ENCODE measurements at regions not wholly inside any gene's neighbourhood (a gene's known extent, or its start where the extent isn't known, plus 50 kb on each side); places are given as distances from the start of the nearest gene placed in this dataset.

DNA sequence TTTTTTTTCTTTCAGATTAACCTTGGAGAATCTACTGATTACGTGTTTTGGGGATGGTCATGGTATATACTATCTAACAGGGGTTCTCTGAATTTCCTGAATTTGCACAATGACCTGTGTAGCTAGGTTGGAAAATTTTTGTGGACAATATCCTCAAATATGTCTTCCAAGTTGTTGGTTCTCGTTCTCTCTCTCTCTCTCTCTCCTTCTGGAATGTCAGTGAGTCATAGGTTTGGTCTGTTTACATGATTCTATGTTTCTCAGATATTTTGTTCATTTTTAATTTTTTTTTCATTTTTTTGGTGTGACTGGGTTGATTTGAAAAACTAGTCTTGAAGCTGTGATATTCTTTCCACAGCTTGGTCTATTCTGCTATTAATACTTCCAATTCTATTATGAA, 604.0 kb upstream of the ANO3 start:
- in situ Hi-C loops (cut with MboI; ENCODE audit: low pct_unique_long_range_greater_than_20kb, low sequenced_read_pairs): no loop called here
- DNase-seq: no peak

DNA sequence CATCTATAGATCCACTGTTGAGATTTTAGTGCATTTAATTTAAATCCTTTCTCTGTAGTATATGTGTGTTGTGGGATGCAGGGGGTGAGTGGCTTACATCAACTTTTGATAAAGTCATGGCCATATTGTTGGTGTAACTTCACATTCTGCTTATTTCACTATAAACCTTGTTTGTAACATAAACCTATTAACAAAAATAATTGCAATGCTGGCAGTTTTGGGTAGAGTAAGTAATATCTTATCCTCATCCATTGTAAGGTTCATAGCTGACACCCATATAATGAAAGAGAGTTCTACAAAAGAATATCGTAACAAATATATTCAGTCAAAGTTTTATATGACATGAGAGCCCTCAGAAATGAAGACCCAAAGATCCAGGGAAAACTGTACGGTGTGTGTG, 601.7 kb upstream of the ANO3 start:
- in situ Hi-C loops (cut with MboI; ENCODE audit: low pct_unique_long_range_greater_than_20kb, low sequenced_read_pairs): no loop called here
- no peak for DNase-seq

DNA sequence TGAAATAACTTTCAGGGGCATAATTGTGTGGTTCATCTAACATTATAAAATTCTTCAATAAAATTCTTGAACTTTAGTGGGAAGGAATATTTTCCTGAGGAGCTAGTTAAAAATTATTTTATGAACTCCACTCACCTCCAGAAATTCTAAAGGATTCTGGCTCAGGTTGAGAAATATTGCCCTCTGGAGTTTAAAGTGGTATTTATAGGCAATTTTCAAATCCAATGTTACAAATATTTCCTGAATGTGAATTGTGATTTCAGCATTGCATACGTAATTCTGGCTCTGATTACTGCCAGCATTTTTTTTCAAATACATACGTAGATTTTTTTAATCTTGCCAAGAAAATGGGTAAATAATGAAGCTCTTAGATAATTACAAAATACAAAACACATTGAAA, 598.2 kb upstream of the ANO3 start:
- in situ Hi-C loops (cut with MboI; ENCODE audit: low pct_unique_long_range_greater_than_20kb, low sequenced_read_pairs): no loop called here
- no peak for DNase-seq

DNA sequence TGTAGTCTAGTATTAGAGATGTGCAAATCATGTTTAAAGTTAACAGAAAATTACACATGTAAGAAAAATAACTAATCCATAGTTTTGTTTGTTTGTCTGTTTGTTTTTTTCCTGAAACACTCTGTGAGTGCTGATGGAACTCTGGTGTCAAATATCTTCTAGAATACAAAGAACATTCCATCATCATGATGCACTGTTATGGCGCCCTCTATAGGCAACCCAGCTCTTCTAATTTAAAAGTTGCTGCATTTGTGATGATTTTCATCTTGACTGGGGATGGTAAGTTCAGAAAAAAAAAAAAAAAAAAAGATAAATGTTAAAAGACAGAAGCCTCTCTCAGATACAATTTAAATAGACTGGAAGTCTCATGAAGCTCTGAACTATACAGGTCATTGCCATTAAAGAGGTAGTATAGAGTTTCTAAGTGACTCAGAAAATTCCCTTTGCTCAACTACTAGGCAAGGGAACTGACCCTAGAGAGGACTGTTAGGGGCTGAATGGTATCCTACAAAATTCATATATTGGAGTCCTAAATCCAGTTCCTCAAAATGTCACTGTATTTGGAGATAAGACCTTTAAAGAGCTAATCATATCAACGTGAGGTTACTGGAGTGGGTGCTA, 597.2 kb upstream of the ANO3 start:
- in situ Hi-C loops (cut with MboI; ENCODE audit: low pct_unique_long_range_greater_than_20kb, low sequenced_read_pairs): no loop called here

DNA sequence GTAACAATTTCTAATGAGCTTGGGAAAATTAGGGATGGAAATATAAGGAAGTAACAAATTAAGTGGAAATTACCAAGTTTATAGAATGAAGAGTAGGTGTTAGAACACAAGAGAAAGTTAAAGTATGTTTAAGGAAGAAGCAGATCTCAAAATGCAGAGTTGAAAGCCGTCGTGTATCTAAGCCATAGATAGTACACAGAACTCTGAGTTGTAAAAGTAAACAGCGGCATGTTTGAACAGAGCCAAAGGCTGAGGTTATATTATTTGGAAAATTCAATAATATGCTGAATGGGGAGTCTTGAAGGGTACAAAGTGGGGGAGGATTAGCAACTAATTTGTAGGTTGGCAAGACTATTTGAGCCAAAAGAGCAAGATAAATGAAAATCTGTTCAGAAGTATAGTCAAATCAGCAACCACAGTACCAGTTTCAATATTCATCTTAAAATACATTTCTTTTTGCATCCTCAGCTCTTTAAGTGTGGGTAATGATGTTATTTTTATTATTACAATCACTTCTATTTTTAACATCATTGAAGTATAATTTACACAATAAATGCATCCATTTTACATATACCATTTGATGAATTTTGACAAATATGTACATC, 594.8 kb upstream of the ANO3 start:
- in situ Hi-C loops (cut with MboI; ENCODE audit: low pct_unique_long_range_greater_than_20kb, low sequenced_read_pairs): no loop called here
- DNase-seq: no peak

More for the DNA sequence above, 597.2 kb upstream of the ANO3 start:
- DNase-seq: no peak

DNA sequence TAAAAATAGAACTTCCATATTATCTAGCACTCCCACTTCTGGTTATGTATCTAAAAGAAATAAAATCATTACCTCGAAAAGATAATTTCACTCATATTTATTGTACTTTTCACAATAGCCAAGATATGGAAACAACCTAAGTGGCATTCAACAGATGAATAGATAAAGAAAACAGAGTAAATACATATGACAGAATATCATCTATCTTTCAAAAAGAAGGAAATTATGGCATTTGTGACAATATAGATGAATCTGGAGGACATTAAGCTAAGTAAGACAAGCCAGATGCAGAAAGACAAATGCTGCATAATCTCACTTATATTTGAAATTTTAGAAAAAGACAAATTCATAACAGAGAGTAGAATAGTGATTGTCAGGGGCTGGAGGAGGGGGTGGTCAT, 590.0 kb upstream of the ANO3 start:
- in situ Hi-C loops (cut with MboI; ENCODE audit: low pct_unique_long_range_greater_than_20kb, low sequenced_read_pairs): no loop called here
- no peak for DNase-seq

DNA sequence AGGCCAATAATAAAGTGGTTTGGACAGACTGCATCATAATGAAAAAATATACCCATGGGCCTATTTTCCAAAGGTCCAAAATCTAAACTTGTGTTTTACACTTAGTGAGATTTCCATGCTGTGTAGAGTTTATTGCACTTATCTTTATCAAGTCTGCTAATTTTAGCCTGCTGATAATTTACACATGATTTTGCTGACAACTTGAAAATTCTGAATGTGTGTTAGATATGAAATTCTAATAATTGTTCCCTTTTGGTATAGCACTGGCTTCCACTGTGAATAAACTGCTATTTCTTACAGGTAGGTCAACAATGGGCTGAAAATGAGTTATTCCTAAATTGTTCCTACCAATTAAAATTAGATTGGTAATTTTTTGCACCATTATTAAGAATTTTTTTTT, 589.1 kb upstream of the ANO3 start:
- DNase-seq: no peak
- in situ Hi-C loops (cut with MboI; ENCODE audit: low pct_unique_long_range_greater_than_20kb, low sequenced_read_pairs): no loop called here

DNA sequence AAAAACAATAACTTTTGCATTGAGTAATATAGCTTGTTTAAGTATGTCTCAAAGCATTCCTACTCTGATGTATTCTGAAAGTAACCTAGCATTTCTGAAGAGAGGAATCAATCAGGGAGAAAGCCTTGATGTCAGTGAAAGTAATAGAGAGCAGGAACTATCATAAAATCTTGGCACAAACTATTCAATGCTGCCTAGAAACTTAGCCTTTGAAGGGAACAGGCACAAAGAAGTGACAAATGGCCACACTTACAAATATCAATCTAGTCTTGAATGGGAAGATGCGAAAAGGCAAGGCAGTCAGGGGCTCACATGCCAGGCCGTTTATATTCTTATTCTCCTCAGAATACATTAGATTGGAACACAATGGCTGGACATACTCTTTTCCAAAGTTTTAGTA, 576.5 kb upstream of the ANO3 start:
- no peak for DNase-seq
- in situ Hi-C loops (cut with MboI; ENCODE audit: low pct_unique_long_range_greater_than_20kb, low sequenced_read_pairs): no loop called here

DNA sequence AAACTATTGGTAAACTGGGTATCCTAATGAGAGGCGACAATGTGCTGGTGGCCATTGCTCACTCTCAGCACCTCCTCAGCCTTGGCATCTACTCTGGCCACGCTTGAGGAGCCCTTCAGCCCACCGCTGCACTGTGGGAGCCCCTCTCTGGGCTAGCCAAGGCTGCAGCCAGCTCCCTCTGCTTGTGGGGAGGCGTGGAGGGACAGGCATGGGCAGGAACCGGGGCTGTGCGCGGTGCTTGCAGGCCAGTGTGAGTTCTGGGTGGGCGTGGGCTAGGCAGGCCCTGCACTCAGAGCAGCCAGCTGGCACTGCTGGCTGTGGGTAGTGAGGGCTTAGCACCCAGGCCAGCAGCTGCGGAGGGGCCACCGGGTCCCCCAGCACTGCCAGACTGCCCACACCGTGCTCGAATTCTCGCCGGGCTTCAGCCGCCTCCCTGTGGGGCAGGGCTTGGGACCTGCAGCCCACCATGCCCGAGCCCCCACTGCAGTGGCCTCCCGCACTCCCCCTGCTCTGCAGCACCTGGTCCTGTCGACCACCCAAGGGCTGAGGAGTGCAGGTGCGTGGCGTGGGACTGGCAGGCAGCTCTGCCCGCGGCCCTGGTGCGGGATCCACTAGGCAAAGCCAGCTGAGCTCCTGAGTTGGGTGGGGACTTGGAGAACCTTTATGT, 575.9 kb upstream of the ANO3 start:
- in situ Hi-C loops (cut with MboI; ENCODE audit: low pct_unique_long_range_greater_than_20kb, low sequenced_read_pairs): no loop called here
- DNase-seq: no peak

DNA sequence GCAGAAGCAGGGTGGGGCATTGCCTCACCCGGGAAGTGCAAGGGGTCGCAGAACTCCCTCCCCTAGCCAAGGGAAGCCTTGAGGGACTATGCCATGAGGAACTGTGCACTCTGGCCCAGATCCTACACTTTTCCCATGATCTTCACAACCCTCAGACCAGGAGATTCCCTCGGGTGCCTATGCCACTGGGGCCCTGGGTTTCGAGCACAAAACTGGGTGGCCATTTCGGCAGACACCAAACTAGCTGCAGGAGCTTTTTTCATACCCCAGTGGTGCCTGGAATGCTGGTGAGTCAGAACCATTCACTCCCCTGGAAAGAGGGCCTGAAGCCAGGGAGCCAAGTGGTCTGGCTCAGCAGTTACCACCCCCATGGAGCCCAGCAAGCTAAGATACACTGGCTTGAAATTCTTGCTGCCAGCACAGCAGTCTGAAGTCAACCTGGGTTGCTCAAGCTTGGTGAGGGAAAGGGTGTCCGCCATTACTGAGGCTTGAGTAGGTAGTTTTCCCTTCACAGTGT, 573.7 kb upstream of the ANO3 start:
- in situ Hi-C loops (cut with MboI; ENCODE audit: low pct_unique_long_range_greater_than_20kb, low sequenced_read_pairs): no loop called here
- no peak for DNase-seq

DNA sequence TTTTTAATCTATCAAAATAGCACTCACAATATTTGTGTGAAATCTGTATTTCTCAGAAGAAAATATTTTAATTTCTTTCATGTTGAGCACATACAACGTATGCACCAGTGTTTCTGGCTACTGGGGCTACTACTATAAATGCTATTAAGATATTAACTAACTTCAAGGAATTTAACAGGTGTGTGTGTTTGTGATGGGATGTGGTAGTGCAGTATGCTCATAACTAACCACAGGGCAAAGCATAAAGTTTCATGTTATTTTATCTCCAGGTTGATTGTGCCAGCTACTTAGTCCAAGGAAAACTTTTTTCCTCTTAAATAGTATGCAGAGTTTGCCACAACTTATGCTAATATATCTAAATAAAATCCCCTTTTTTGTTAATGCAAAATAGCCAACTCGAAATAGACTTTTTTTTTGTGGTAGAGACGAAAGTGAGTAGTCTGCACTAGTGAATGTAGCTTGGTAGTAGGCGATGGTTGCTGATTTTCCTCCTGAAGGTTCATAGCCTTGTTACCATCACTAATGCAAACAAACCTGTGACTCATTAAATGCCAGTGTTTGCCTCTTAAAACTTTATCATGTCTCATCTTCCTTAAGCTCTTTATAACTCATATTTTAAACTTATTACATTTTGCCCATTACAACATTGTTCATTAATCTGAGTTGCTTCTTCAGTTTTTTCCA, 565.5 kb upstream of the ANO3 start:
- in situ Hi-C loops (cut with MboI; ENCODE audit: low pct_unique_long_range_greater_than_20kb, low sequenced_read_pairs): no loop called here
- DNase-seq: no peak

DNA sequence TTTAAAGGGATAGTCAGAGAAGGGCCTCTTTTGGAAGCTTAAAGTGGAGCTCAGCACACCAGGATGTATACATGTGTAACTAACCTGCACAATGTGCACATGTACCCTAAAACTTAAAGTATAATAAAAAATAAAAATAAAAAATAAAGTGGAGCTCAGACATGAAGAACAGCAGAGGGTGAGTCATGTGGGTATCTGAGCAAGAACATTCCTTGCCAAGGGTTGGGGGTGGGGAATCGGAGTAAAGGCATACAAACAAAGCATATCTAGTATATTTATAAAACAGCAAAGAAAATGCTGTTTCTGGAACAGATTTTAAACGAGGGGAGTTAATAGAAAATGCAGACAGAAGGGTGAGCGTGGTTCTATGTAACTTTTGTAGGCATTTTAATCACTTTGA, 562.6 kb upstream of the ANO3 start:
- in situ Hi-C loops (cut with MboI; ENCODE audit: low pct_unique_long_range_greater_than_20kb, low sequenced_read_pairs): no loop called here
- no peak for DNase-seq

DNA sequence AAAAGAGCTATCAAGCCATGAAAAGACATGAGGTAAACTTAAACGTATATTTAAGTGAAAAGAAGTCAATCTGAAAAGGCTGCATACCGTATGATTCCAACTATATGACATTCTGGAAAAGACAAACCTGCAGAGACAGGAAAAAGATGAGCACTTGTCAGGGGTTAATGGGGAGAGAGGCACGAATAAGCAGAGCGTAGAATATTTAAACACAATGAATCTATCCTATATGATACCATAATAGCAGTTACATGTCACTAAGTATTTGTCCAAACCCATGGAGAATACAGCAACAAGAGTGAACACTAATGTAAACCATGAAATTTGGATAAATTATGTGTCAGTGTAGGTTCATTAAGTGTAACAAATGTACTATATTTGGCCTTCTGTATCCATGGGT, 560.3 kb upstream of the ANO3 start:
- in situ Hi-C loops (cut with MboI; ENCODE audit: low pct_unique_long_range_greater_than_20kb, low sequenced_read_pairs): no loop called here

DNA sequence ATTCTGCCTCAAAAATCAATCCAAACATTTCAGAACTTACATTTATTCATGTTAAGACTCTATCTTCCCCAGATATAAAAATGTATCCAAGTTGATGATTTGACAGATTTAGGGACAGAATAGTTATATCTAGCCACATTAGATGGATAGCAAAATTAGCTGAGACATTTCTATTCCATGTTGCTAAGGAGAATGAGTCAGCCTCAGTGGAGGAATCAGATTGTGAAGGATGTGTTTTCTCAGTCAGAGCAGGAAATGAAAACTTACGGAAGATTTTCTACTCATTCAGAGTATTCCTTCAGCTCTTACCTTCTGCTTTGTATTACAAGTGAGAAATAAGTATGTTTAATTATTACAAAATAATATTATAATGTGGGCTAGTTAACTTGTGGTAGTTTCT, 556.3 kb upstream of the ANO3 start:
- in situ Hi-C loops (cut with MboI; ENCODE audit: low pct_unique_long_range_greater_than_20kb, low sequenced_read_pairs): no loop called here
- DNase-seq: no peak

More for the DNA sequence above, 560.3 kb upstream of the ANO3 start:
- no peak for DNase-seq

DNA sequence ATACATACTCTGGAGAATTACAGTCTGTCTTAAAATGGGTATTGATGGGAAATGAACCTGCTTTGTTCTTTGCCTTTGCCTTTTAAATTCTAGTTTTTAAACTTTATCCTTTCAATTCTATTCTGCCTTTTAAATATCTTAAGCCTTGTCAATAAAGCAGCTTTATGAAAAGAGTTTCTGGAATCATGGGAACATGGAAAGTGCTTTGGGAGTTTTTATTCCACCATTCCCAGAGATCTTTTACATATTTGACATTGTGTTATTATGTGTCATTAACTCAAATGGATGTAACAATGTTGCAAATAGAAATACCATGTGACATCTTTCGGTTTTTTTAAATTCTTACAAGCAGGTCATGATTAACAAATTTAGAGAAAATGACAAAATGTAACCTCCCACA, 555.7 kb upstream of the ANO3 start:
- in situ Hi-C loops (cut with MboI; ENCODE audit: low pct_unique_long_range_greater_than_20kb, low sequenced_read_pairs): no loop called here

DNA sequence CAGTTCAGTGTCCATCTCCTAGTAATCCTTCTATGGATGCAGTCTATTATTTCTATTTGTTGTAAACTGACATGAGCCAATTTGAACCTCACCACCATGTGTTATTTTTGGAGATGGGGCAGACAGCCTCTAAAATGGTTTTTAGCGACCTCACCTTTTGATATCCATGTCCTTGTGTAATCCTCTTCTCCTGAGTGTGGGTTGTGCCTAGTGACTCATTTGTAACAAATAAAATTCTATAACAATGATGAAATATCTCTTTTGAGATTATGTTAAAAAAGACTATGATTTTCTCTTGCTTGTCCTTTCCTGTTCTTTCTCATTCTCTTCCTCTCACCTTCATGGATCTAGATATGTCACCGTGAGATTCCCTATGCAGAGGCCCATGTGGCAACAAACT, 554.6 kb upstream of the ANO3 start:
- in situ Hi-C loops (cut with MboI; ENCODE audit: low pct_unique_long_range_greater_than_20kb, low sequenced_read_pairs): no loop called here
- DNase-seq: no peak

More for the DNA sequence above, 555.7 kb upstream of the ANO3 start:
- no peak for DNase-seq

DNA sequence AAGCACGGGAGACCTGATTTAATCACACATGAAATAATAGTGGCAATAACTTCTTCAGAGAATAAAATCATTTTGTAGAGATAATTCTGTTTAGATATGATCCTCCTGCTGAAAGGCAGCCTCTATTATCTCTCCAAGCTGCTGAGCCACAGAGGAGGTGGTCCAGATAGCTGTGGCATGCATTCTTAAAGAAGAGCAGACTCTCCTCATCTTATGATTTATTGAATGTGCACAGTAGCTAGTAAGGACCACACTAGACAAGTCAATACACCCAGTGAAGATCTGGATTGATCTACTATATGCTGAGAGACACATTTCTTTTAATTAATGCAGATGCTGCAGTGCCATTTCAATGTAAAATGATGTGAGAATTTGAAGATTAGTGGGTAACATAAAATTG, 552.9 kb upstream of the ANO3 start:
- in situ Hi-C loops (cut with MboI; ENCODE audit: low pct_unique_long_range_greater_than_20kb, low sequenced_read_pairs): no loop called here
- DNase-seq: no peak

DNA sequence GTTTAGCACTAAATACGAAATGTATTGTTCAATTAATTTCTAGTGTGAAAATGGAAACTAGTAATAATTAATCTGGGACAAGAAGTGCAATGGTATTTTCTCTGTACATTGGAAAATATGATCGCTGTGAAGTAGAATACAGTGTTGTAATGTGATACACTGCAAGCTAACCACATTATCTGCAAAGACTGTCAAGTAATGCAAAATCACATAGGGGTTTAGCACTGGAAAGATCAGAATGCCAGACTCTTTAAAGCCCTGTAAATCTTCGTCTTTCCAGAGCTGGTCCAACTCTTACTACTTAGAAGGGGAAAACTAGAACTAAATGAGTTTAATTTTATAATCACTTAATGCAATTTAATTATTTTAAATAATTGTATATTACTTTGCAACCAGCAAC, 544.5 kb upstream of the ANO3 start:
- no peak for DNase-seq
- in situ Hi-C loops (cut with MboI; ENCODE audit: low pct_unique_long_range_greater_than_20kb, low sequenced_read_pairs): no loop called here

DNA sequence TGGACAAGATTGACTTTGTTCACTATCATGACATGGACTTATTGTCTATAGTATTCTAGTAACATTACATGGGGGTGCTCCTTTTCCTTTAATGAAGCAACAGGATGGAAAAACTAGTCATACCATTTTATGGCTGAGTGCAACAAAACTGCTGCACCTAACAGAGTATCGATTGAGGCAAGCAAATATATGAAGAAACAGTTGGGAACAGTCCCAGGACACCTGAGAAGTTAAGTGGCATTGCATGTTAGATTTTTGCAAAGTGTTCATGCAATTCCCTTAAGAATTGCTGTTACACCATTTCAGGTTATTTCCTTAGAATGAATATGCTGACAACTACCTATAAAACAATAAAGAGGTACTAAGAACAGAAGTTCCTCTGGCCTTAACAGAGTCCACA, 541.5 kb upstream of the ANO3 start:
- DNase-seq: no peak
- in situ Hi-C loops (cut with MboI; ENCODE audit: low pct_unique_long_range_greater_than_20kb, low sequenced_read_pairs): no loop called here

DNA sequence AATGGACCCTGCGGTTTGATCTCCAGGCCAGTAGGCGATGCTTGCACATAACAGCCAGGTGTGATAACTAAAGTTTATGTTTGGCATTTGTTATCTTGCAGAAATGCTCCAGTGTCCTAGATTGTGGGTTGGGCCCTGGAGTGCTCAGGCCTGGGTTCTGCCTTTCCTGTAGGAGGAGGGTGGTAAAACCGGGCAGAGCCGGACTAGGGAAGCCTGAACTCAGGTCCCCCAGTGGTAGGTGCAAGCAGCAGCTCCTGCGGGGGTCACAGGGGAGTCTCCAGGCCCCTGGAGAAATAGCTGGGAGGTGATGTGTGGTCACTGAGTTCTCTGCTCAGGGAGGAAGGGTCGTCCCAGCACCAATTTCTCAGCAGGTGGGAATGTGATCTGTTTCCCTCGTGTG, 538.3 kb upstream of the ANO3 start:
- no peak for DNase-seq
- in situ Hi-C loops (cut with MboI; ENCODE audit: low pct_unique_long_range_greater_than_20kb, low sequenced_read_pairs): no loop called here
